SJSA1 (cell line): ENCODE measurements at regions not wholly inside any gene's neighbourhood (a gene's known extent, or its start where the extent isn't known, plus 50 kb on each side); places are given as distances from the start of the nearest gene placed in this dataset.

Experiments used
- DNase-seq, 2 experiments: peaks; one replicate each; pipeline ENCODE4 v3.0.0-alpha.2; 2015 to 2020; ENCODE audit warnings: low spot score in 2 of 2, low read depth in 1 of 2
- H3K27ac ChIP-seq: fragments of 250-450 bp; sonication (Bioruptor Pico); 2 replicates; pipeline ENCODE4 v1.5.1; 2020; ENCODE audit warnings: mild to moderate bottlenecking, moderate library complexity
- H3K27me3 ChIP-seq: fragments of 250-450 bp; sonication (Bioruptor Pico); replicated peaks from 2 replicates; pipeline ENCODE4 v1.5.1; 2020; ENCODE audit warnings: mild to moderate bottlenecking, moderate library complexity
- H3K36me3 ChIP-seq: fragments of 250-450 bp; sonication (Bioruptor Pico); 2 replicates; pipeline ENCODE4 v1.5.1; 2020; ENCODE audit warnings: mild to moderate bottlenecking
- H3K4me1 ChIP-seq: fragments of 250-450 bp; sonication (Bioruptor Pico); replicated peaks from 2 replicates; pipeline ENCODE4 v1.6.1; 2021; ENCODE audit warnings: mild to moderate bottlenecking
- H3K4me3 ChIP-seq: fragments of 250-450 bp; sonication (Bioruptor Pico); 2 replicates; pipeline ENCODE4 v1.5.1; 2020; ENCODE audit warnings: mild to moderate bottlenecking
- H3K9me3 ChIP-seq: fragments of 250-450 bp; sonication (Bioruptor Pico); replicated peaks from 2 replicates; pipeline ENCODE4 v1.5.1; 2020; ENCODE audit warnings: mild to moderate bottlenecking

DNA sequence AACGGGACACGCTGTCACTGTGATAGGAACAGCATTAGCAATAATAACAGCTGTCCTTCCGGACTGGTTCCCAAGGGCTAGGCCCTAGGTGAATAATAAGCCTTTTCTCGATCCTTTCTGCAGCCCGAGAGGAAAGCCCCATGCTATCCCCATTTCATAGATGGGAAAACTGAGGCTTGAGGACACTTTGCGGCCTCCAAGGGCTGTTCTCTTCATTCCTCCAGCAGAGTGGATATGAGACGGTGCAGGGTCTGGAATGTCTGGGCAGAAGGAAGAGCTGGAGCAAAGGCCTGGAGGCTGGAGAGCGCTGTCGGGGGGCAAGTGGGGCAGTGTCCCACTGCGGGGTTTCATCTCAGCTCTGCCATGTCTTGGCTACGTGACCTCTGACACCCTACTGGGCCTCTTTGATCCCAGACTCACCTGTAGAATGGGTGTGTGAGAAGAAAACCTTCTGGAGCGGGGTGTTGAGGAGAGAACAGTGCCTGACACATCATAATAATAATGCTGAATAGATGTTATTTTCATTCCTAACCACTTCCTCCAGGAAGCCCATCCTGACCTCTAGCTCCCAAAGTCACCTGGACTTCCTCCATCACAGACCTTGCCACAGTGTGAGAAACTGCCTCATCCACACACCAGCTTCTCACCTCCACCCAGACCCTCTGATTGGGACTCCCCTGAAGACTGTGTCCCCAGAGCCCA lies 74.8 kb downstream of the CEBPB start:
- Histone ChIP-seq H3K4me3 (no peak overlapping the region), H3K4me1 (peaks cover 30% of the 10 kb centered on the region)

DNA sequence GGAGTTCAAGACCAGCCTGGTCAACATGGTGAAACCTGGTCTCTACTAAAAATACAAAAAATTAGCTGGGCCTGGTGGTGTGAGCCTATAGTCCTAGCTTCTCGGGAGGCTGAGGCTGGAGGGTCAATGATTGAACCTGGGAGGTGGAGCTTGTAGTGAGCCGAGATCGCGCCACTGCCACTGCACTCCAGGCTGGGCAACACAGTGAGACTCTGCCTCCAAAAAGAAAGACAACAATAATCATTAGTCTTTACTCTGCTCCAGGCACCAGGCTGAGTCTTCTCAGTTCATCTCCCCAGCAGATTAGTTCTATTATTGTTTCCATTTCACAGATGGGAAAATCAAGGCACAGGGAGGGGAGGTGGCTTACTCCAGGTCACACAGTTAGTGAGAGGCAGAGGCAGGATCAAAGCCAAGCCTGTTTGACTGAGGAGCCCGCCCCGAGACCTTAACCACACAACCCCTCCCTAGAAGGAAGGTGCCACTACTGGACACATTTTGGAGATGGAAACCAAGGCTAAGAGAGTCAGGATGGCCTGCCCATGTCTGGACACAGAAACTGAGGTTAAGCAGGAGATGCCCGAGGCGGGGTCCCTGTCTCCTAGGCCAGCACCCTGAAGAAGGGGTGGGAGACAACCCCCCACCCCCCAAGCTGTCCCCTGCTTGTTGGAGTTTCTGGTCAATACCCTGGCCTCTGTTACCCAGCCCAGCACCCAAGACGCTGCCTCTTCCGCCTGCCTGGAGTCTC lies 75.8 kb downstream of the CEBPB start:
- H3K9me3 ChIP-seq: no peaks in the 10 kb centered on the region
- peak overlapping the region; percentile 40 for H3K27ac ChIP-seq
- H3K36me3 ChIP-seq: no peaks in the 10 kb centered on the region
- no peaks in the 10 kb centered on the region for H3K27me3 ChIP-seq
- peaks cover 23% of the 10 kb centered on the region for H3K4me1 ChIP-seq
- no peak for DNase-seq
- H3K4me3 ChIP-seq: no peak overlapping the region

More for the DNA sequence above, 74.8 kb downstream of the CEBPB start:
- Histone ChIP-seq H3K9me3 (no peaks in the 10 kb centered on the region), H3K36me3 (no peaks in the 10 kb centered on the region), H3K27me3 (no peaks in the 10 kb centered on the region), H3K27ac (no peak overlapping the region)
- DNase-seq: no peak

DNA sequence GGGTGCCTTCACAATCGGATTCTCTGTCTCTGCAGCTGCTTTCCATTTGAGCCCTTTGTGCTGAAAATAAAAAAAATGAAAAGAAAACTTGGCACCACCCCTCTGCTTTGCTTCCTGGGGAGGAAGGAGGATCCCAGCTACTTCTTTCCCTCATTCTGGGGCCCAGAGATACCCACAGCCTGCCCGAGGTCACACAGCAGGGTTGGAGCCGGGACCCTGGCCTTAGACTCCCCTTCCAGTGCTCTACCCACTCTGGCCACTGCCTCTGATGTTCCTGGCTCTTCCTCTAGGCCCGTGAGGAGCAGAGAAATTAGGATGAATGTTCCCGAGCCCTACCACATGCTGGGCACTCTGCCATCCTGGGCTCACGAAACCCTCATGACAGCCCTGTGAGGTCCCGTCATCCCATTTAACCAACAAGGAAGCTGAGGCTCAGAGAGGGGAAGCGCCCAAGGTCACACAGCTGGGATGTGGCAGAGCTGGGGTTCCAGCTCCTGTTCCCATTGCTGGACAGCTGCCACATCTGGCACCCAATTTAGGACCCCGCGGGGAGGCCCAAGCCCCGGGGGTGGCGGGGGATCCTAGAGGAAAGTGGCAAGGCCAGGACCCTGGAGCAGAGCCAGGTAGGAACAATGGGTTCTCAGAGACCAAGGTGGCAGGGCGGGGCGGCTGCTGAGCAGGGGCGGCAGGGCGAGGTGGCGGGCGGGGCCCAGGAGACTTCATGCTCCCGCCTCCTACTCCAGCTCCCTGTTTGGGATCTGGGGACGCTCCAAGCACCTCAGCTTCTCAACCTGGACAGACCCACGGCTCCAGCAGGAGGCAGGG lies 76.6 kb downstream of the CEBPB start:
- Histone ChIP-seq H3K4me3 (no peak overlapping the region), H3K27me3 (no peaks in the 10 kb centered on the region), H3K36me3 (no peaks in the 10 kb centered on the region), H3K4me1 (peaks cover 18% of the 10 kb centered on the region), H3K9me3 (no peaks in the 10 kb centered on the region), H3K27ac (peak overlapping the region; percentile 40)
- DNase-seq: peak; percentile 65 to 70

DNA sequence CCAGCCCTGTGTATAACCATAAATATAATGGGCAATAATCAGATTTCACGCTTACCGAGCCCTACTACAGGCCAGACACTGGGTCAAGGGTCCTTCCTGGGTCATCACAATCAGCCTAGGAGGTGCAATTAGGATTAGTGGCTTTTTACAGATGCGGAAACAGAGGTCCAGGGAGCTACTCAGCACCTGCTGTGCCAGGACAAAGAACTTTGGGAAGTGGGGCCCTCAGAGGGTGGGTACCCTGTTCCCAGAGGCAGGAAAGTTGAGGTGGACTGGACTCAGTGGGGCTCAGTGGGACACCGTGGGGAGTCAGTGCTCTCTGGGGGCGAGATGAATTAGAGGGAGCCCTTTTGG lies 77.2 kb downstream of the CEBPB start:
- H3K4me1 ChIP-seq: peaks cover 17% of the 10 kb centered on the region
- H3K27me3 ChIP-seq: no peaks in the 10 kb centered on the region
- H3K4me3 ChIP-seq: no peak overlapping the region
- H3K27ac ChIP-seq: no peak overlapping the region
- no peaks in the 10 kb centered on the region for H3K36me3 ChIP-seq
- H3K9me3 ChIP-seq: no peaks in the 10 kb centered on the region
- no peak for DNase-seq

DNA sequence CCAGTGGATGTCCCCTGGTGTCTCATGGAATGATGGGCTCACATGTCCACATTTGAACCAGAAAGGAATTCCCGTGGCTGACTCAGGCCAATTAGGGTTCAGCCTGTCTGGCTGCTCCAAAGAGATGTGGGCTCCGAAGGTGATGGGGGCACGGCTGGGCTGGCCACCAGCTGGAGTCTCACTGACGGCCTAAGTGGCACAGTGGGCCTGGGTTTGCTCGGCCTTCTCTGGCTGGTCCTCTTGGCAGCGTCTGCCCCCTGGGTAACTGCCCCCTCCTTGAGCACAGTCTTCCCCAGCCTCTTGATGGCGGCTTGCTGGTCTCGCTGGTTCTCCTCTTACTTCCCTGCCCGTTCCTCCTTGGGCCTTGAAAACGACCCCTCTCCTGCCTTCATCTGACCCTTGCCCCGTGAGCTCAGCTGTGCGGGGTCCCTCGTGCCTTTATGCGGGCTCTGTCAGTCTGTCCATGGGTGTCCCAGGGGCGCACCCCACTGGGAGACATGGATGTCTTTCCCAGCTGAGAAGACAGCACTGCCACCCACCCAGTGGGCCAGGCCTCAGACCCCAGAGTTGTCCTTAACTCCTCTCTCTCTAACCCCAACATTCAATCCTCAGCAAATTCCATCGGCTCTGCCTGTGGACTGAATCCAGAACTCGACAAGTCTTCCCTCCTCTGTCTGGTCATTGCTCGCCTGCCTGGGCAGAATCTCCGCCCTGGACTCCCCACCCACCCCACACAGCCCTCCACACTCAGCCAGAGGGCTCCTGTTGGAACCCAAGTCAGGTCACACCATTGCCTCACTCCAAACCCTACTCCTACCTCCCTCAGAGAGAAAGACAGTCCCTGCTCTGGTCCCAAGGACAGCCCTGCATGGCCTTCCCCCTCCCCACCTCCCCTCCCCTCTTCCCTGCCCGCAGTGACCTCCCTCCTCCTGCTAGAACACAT lies 78.7 kb downstream of the CEBPB start:
- H3K27ac ChIP-seq: no peak overlapping the region
- no peak for DNase-seq

DNA sequence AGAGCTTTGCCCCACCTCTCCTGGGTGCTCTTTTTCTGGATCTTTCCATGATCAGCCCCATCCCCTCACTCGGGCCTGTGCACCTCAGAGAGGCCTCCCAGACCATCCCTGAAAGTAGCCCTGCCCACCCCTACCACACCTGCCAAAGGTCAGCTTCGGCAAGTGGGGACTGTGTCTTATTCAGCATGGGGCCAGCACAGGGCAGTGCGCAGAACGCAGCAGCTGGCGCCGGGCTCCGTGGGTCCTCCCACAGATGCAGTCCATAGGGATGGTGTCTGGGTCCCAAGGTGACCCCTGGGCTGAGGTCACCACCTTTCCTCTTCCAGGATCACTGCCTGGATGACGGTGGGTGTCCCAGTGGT lies 79.4 kb downstream of the CEBPB start:
- no peaks in the 10 kb centered on the region for H3K27me3 ChIP-seq

More for the DNA sequence above, 78.7 kb downstream of the CEBPB start:
- Histone ChIP-seq H3K36me3 (no peaks in the 10 kb centered on the region), H3K4me3 (no peak overlapping the region), H3K4me1 (peaks cover 17% of the 10 kb centered on the region), H3K27me3 (no peaks in the 10 kb centered on the region), H3K9me3 (no peaks in the 10 kb centered on the region)

DNA sequence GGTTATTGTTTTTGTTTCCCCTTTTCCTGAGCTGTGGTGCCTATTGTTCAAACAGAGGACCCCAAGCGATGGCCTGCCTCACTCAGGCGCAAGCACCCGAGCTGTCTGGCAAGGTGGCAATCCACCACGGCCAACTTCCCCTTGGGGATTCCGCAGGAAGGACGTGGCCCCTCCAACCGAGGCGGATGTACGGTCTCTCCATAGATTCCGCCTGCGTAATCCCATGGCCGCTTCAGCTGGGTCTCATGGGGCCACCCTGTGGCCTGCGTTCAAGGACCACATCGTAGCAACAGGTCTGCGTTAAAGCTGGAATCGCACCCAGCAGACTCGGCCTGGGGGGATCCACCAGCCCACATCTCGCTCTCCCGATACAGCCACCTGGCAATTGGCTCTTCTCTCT lies 79.9 kb downstream of the CEBPB start:
- Histone ChIP-seq H3K4me3 (no peak overlapping the region), H3K36me3 (no peaks in the 10 kb centered on the region), H3K27me3 (no peaks in the 10 kb centered on the region), H3K27ac (no peak overlapping the region), H3K4me1 (peaks cover 17% of the 10 kb centered on the region), H3K9me3 (no peaks in the 10 kb centered on the region)
- DNase-seq: no peak

More for the DNA sequence above, 79.4 kb downstream of the CEBPB start:
- DNase-seq: no peak
- Histone ChIP-seq H3K27ac (no peak overlapping the region), H3K4me3 (no peak overlapping the region), H3K36me3 (no peaks in the 10 kb centered on the region), H3K4me1 (peaks cover 17% of the 10 kb centered on the region), H3K9me3 (no peaks in the 10 kb centered on the region)

DNA sequence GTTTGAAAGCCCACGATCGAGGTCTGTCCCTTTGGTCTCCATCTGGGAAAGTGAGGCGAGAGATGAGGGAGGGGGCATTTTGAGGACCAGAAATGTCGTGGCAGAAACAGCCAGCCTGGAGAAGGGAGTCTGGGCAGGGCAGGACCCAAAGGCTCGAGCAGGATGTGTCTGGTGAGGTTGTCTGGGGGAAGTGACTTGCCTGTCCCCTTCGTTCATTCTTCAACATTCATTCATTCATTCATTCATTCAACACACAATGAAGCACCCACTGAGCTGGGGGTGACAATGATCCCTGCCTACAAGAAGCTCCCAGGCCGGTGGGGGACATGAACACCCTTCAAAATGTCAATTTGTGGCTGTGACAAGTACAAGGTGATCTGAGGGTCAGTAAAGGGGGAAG lies 80.5 kb downstream of the CEBPB start:
- Histone ChIP-seq H3K9me3 (no peaks in the 10 kb centered on the region), H3K27me3 (no peaks in the 10 kb centered on the region), H3K4me3 (no peak overlapping the region), H3K36me3 (no peaks in the 10 kb centered on the region), H3K4me1 (peaks cover 17% of the 10 kb centered on the region), H3K27ac (no peak overlapping the region)
- no peak for DNase-seq

DNA sequence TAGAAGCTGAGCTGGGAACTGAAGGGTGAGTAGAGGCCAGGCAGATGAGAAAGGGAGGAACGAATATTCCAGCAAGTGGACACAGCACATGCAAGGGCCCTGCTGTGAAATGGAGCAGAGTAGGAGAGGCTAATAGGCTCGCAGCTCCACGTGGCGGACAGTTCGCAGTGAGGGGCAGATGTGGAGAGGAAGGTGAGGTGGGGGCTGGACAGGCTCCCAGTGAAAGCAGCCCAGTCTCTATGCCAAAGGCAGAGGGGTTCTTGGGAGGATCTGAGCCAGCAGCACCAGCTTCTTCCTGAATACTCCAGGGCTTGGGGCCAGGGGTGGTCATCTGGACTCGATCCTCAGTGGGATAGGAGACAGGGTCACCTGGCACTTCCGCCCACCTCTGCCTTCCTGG lies 81.0 kb downstream of the CEBPB start:
- peaks cover 13% of the 10 kb centered on the region for H3K4me1 ChIP-seq
- H3K27ac ChIP-seq: no peak overlapping the region
- no peak for DNase-seq
- no peaks in the 10 kb centered on the region for H3K36me3 ChIP-seq
- H3K4me3 ChIP-seq: no peak overlapping the region
- H3K9me3 ChIP-seq: no peaks in the 10 kb centered on the region
- no peaks in the 10 kb centered on the region for H3K27me3 ChIP-seq

DNA sequence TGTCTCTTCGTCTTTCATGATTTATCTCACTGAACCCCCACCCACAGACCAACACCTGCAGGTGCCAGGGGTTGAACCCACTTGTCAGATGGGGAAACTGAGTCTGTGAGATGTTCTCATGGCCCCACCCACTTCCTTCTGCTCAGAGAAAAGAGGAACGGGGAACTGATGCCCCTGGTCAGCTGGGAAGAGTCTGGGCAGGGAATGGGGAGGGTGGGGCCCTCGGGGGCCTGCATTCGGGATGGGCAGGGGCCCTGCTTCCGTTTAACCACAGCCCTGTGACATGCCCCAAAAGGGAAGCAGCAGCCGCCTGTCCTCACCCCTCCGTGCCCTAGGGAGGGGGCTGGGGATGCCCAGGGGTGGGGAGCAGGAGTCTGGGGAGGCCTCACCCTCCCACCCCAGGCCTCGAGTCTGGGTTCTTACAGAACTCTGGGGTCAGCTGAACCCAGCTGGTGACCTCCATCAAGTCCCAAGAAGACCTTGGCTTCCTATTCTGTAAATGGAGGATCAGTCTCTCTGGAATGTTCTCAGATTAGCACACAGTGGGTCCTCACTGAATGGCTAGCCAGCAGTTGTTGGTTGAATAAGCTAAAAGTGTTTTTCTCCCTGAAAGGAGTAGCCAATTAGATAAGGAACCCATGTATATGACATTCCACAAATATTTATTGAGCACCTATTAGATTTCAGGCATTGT lies 81.5 kb downstream of the CEBPB start:
- Histone ChIP-seq H3K9me3 (no peaks in the 10 kb centered on the region), H3K36me3 (no peaks in the 10 kb centered on the region), H3K4me3 (no peak overlapping the region), H3K27me3 (no peaks in the 10 kb centered on the region), H3K27ac (no peak overlapping the region), H3K4me1 (peaks cover 7% of the 10 kb centered on the region)
- DNase-seq: no peak

DNA sequence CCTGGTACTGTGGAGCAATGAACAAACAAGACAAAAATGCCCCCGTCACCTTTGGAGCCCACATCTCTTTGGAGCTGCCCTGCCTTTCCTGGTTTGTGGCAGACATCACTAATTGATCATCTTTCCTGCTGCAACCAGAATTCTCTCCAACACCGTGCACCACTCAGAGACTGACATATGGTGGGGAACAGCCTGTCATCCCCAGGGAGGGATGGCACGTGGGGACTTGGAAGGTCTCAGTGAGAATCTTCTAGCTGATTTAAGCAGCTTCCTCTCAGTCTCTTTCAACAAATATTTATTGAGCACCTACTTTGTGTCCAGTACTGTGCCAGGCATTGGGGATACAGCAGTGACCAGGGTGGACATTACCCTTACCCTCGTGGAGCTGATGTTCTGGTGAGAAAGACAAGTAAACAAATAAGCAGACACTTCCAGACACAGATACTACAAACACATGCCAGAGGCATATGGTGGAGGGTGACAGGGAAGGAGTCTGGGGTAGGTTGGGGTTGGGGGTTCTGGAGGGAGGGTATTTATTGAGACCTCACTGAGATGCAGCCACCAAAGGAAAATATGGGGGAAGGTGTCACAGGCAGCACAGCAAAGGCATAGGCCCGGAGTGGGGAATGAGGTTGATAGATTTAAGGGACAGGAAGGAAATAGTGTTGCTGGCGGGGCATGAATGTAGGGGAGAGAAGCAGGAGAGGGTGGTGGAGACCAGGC lies 82.3 kb downstream of the CEBPB start:
- H3K36me3 ChIP-seq: no peaks in the 10 kb centered on the region

More for the DNA sequence above, 82.3 kb downstream of the CEBPB start:
- H3K9me3 ChIP-seq: no peaks in the 10 kb centered on the region
- no peaks in the 10 kb centered on the region for H3K27me3 ChIP-seq
- H3K4me3 ChIP-seq: no peak overlapping the region
- H3K27ac ChIP-seq: no peak overlapping the region
- H3K4me1 ChIP-seq: peaks cover under 1% of the 10 kb centered on the region; the same call in 1 of the 2 replicates
- no peak for DNase-seq
